K562 (cell line): ENCODE measurements at regions not wholly inside any gene's neighbourhood (a gene's known extent, or its start where the extent isn't known, plus 50 kb on each side); places are given as distances from the start of the nearest gene placed in this dataset.

Experiments used
- ATAC-seq: fragments of 200-7000 bp; cut with Tn5 transposase; 3 replicates; pipeline ENCODE4 v1.9.1; 2020; ENCODE audit warnings: moderate library complexity
- BruUV-seq: library from RNA; stranded (reverse); fragments of 400-500 nt; replicated peaks from 2 replicates; lab custom pipeline; 2021; lab: Mats Ljungman, UMichigan
- CTCF ChIA-PET: fragments of 300-600 bp; formaldehyde crosslinking; extraction: SDS; loops from one replicate; lab custom pipeline; 2021; ENCODE audit warnings: low intra/inter-chr PET ratio; lab: Yijun Ruan, JAX
- POLR2A ChIA-PET: fragments of 300-600, 350-650 bp; sonication (Branson Sonifier 250); formaldehyde crosslinking; extraction: SDS; loops from one replicate; lab custom pipeline; 2021; ENCODE audit warnings: antibody characterized with exemption, inconsistent platforms; lab: Yijun Ruan, JAX
- DNase-seq, 4 experiments: peaks; one replicate each; pipeline versions ENCODE4 v3.0.0 to v3.0.0-alpha.2; 2011 to 2018; ENCODE audit warnings: low spot score in 3 of 4, mixed read lengths in 3 of 4; ENCODE audit errors: extremely low read depth in 1 of 4
- FAIRE-seq: peaks from 2 replicates; lab custom pipeline; 2011; peaks lifted over from hg19 to GRCh38; lab: Jason Lieb, UNC
- H2AFZ ChIP-seq: 2 replicates; pipeline ENCODE4 v1.6.0; 2011; ENCODE audit warnings: low read depth, low read length, control low read depth, inconsistent platforms
- H3K27ac ChIP-seq: fragments of 200-600 bp; 3 replicates; pipeline ENCODE4 v1.8.0; 2011; ENCODE audit warnings: low read depth, mild to moderate bottlenecking, control low read depth, inconsistent platforms, low read length, moderate library complexity, mixed read lengths; ENCODE audit errors: extremely low read depth
- H3K27me3 ChIP-seq, 2 experiments: fragments of 300-600 bp in 1 of 2; 2 replicates in 1 of 2; 3 replicates in 1 of 2; pipeline versions ENCODE4 v1.6.0 to v1.8.0; 2011; ENCODE audit warnings: inconsistent platforms in 2 of 2, low read length in 2 of 2, mild to moderate bottlenecking in 1 of 2, mixed read lengths in 1 of 2, moderate library complexity in 1 of 2; ENCODE audit not compliant: control insufficient read depth in 2 of 2, insufficient read depth in 2 of 2
- H3K36me3 ChIP-seq: fragments of 300-600 bp; 3 replicates; pipeline ENCODE4 v1.8.0; 2011; ENCODE audit warnings: mild to moderate bottlenecking, low read length, inconsistent platforms; ENCODE audit not compliant: control insufficient read depth, insufficient read depth
- H3K4me1 ChIP-seq, 2 experiments: fragments of 200-600 bp in 1 of 2; replicated peaks in 1 of 2; 2 replicates in 1 of 2; 3 replicates in 1 of 2; pipeline versions ENCODE4 v1.5.1 to v1.8.0; 2011; ENCODE audit warnings: inconsistent platforms in 2 of 2, low read length in 2 of 2, mild to moderate bottlenecking in 1 of 2, mixed read lengths in 1 of 2, moderate library complexity in 1 of 2; ENCODE audit not compliant: control insufficient read depth in 2 of 2, insufficient read depth in 2 of 2
- H3K4me2 ChIP-seq: 2 replicates; pipeline ENCODE4 v1.6.1; 2011; ENCODE audit warnings: low read length, control low read depth, inconsistent platforms, mixed read lengths; ENCODE audit not compliant: insufficient read depth
- H3K4me3 ChIP-seq: fragments of 200-600 bp; sonication (generic), shearing (Covaris generic); 2 replicates; pipeline ENCODE4 v1.5.1; 2016; ENCODE audit warnings: control low read depth, inconsistent platforms
- H3K79me2 ChIP-seq: fragments of 200-600 bp; 3 replicates; pipeline ENCODE4 v1.8.0; 2011; ENCODE audit warnings: low read length, inconsistent platforms; ENCODE audit not compliant: control insufficient read depth, insufficient read depth
- H3K9ac ChIP-seq, 2 experiments: 2 replicates each; pipeline versions ENCODE4 v1.6.0 to v1.6.1; 2011; ENCODE audit warnings: low read depth in 2 of 2, low read length in 2 of 2, control low read depth in 1 of 2, inconsistent platforms in 1 of 2, mild to moderate bottlenecking in 1 of 2, mixed read lengths in 1 of 2; ENCODE audit not compliant: insufficient read depth in 1 of 2
- H3K9me1 ChIP-seq: one replicate; pipeline ENCODE4 v1.6.0; 2011; ENCODE audit warnings: inconsistent platforms, mild to moderate bottlenecking, low read length, moderate library complexity; ENCODE audit not compliant: control insufficient read depth, insufficient read depth
- H3K9me3 ChIP-seq: replicated peaks from 2 replicates; pipeline ENCODE4 v1.5.1; 2011; ENCODE audit warnings: low read depth, low read length, inconsistent platforms; ENCODE audit not compliant: control insufficient read depth, insufficient read depth
- H4K20me1 ChIP-seq: replicated peaks from 2 replicates; pipeline ENCODE4 v1.6.1; 2011; ENCODE audit warnings: low read length, inconsistent platforms, mixed read lengths; ENCODE audit not compliant: control insufficient read depth, insufficient read depth
- C11orf30 ChIP-seq: fragments of 450-650 bp; IDR thresholded peaks from 2 replicates; pipeline ENCODE4 v1.6.1; 2016; ENCODE audit warnings: low read depth, mild to moderate bottlenecking
- CUX1 ChIP-seq: fragments of 200-800 bp; sonication (Bioruptor generic); IDR thresholded peaks from 2 replicates; pipeline ENCODE4 v1.6.1; 2016; ENCODE audit warnings: missing genetic modification characterization, missing compliant biosample characterization
- HMGXB4 ChIP-seq: sonication (generic); formaldehyde crosslinking; IDR thresholded peaks from 2 replicates; pipeline ENCODE4 v1.8.1; 2023; ENCODE audit warnings: mild to moderate bottlenecking, missing genetic modification reagents
- MAFF ChIP-seq: IDR thresholded peaks from 2 replicates; pipeline ENCODE4 v1.6.1; 2012; ENCODE audit warnings: low read length, improper control_type of control experiment
- MAFG ChIP-seq: fragments of 450-650 bp; conservative IDR thresholded peaks from 2 replicates; pipeline ENCODE4 v1.6.1; 2016; ENCODE audit warnings: missing genetic modification characterization, missing compliant biosample characterization
- MAFK ChIP-seq: IDR thresholded peaks from 2 replicates; pipeline ENCODE4 v1.6.1; 2011; ENCODE audit warnings: low read length, improper control_type of control experiment
- PKNOX1 ChIP-seq: fragments of 450-650 bp; IDR thresholded peaks from 2 replicates; pipeline ENCODE4 v1.6.1; 2016
- ZBTB33 ChIP-seq: sonication (generic); formaldehyde crosslinking; IDR thresholded peaks from 2 replicates; pipeline ENCODE4 v1.8.1; 2023; ENCODE audit warnings: mild to moderate bottlenecking, missing genetic modification reagents
- ZNF316 ChIP-seq: fragments of 450-650 bp; IDR thresholded peaks from 2 replicates; pipeline ENCODE4 v1.6.1; 2016
- WGBS: fragments of 100-300 bp; shearing (Covaris generic); methylation state at CpG from one replicate; pipeline ENCODE4 v1.1.6; 2016; ENCODE audit warnings: low coverage, mixed read lengths; ENCODE audit not compliant: insufficient coverage; ENCODE audit errors: missing lambda C conversion rate; 5-methylcytosine and 5-hydroxymethylcytosine counted together
- in situ Hi-C: fragments of 300-500 bp; cut with MboI; formaldehyde crosslinking; loops from 4 replicates; pipeline ENCODE4 v1.15.0; 2018; ENCODE audit warnings: inconsistent platforms, mixed read lengths
- intact Hi-C: fragments of 100-400 bp; cut with micrococcal nuclease; formaldehyde crosslinking; loops from 2 replicates; pipeline ENCODE4 v1.14.2; 2022

GRCh38 chr7:149633976-149634945 lies 136.7 kb upstream of the ZNF746 start:
- H3K4me3 ChIP-seq: no peak overlapping the region
- H3K27me3 ChIP-seq: peaks cover 61 to 84% of the 10 kb centered on the region in 2 experiments
- peak; percentile 87 for TF ChIP-seq C11orf30
- TF ChIP-seq MAFG (tag): peak; percentile 85
- peak; percentile 89 for TF ChIP-seq MAFK
- TF ChIP-seq CUX1 (CRISPR knock-in tag): no peak
- TF ChIP-seq MAFF: peak; percentile 91
- no peak for TF ChIP-seq ZBTB33 (CRISPR knock-in tag)
- TF ChIP-seq ZNF316: peak; percentile 93
- no peak for TF ChIP-seq HMGXB4 (CRISPR knock-in tag)
- TF ChIP-seq PKNOX1: peak; percentile 45
- H3K9ac ChIP-seq: no peak overlapping the region
- H4K20me1 ChIP-seq: no peaks in the 10 kb centered on the region
- no peaks in the 10 kb centered on the region for H3K9me1 ChIP-seq
- no TSS peak for BruUV-seq
- H3K9me3 ChIP-seq: no peaks in the 10 kb centered on the region
- H3K36me3 ChIP-seq: no peaks in the 10 kb centered on the region
- CTCF ChIA-PET: no interaction called here
- in situ Hi-C loops: no loop called here
- DNase-seq (no peak), ATAC-seq (no peak), FAIRE-seq (no peak)
- H2AFZ ChIP-seq: no peak overlapping the region
- WGBS: 4% methylated on average over 13 of the region's 13 CpGs
- intact Hi-C loops: no loop called here
- POLR2A ChIA-PET: interaction anchor here (0.6 to 1.1 kb wide), 2 partner anchors 8 to 29 kb away, joined by 3 read pairs; no protein-coding TSS in a partner anchor
- H3K27ac ChIP-seq: no peak overlapping the region
- H3K79me2 ChIP-seq: no peaks in the 10 kb centered on the region
- H3K4me1 ChIP-seq: no peaks in the 10 kb centered on the region
- H3K4me2 ChIP-seq: no peak overlapping the region
